A549 (cell line): ENCODE measurements at regions not wholly inside any gene's neighbourhood (a gene's known extent, or its start where the extent isn't known, plus 50 kb on each side); places are given as distances from the start of the nearest gene placed in this dataset.

ENCODE experiments used
- ATAC-seq, 2 experiments: fragments of 200-7000 bp in 1 of 2; fragments of >200 bp in 1 of 2; cut with Nextera tagmentation in 1 of 2; cut with Tn5 transposase in 1 of 2; 3 replicates each; pipeline versions ENCODE4 v1.8.0 to v1.9.1; 2018 to 2020; ENCODE audit warnings: mild to moderate bottlenecking in 1 of 2, moderate library complexity in 1 of 2
- CTCF ChIA-PET: fragments of 300-600 bp; sonication (Branson Sonifier 250); formaldehyde crosslinking; extraction: SDS; loops from one replicate; lab custom pipeline; 2021; ENCODE audit warnings: antibody characterized with exemption, inconsistent platforms; lab: Yijun Ruan, JAX
- POLR2A ChIA-PET: fragments of 350-600 bp; formaldehyde crosslinking; extraction: SDS; loops from one replicate; lab custom pipeline; 2021; ENCODE audit warnings: antibody characterized with exemption, inconsistent platforms; lab: Yijun Ruan, JAX
- DNase-seq, 2 experiments: peaks; one replicate each; pipeline versions ENCODE4 v3.0.0 to v3.0.0-alpha.2; 2011 to 2016; ENCODE audit warnings: low read depth in 1 of 2, low spot score in 1 of 2
- FAIRE-seq: peaks from 2 replicates; lab custom pipeline; 2011; peaks lifted over from hg19 to GRCh38; lab: Jason Lieb, UNC
- H3K27ac ChIP-seq, 2 experiments: fragments of >200 bp; sonication (Bioruptor Twin); formaldehyde crosslinking; 3 replicates each; pipeline ENCODE4 v1.5.1; 2016 to 2017
- H3K4me1 ChIP-seq: fragments of >200 bp; sonication (Bioruptor Twin); formaldehyde crosslinking; 3 replicates; pipeline ENCODE4 v1.6.1; 2016
- H3K4me2 ChIP-seq: fragments of >200 bp; sonication (Bioruptor Twin); formaldehyde crosslinking; 3 replicates; pipeline ENCODE4 v1.6.1; 2016
- H3K4me3 ChIP-seq: fragments of >200 bp; sonication (Bioruptor Twin); formaldehyde crosslinking; 3 replicates; pipeline ENCODE4 v1.5.1; 2016
- H3K9me3 ChIP-seq: fragments of >200 bp; sonication (Bioruptor Twin); formaldehyde crosslinking; 3 replicates; pipeline ENCODE4 v1.6.1; 2016
- ATOH8 ChIP-seq: fragments of 250-450 bp; sonication (Bioruptor Pico); IDR thresholded peaks from 2 replicates; pipeline ENCODE4 v1.5.0; 2020; ENCODE audit warnings: low read depth, mild to moderate bottlenecking, moderate library complexity
- BHLHE40 ChIP-seq: IDR thresholded peaks from 2 replicates; pipeline ENCODE4 v1.6.1; 2012; ENCODE audit warnings: low read depth, low read length, inconsistent platforms
- CBX2 ChIP-seq: fragments of 200-600 bp; sonication (generic); IDR thresholded peaks from 2 replicates; pipeline ENCODE4 v1.6.1; 2016; ENCODE audit warnings: low read depth, mild to moderate bottlenecking, borderline replicate concordance
- CBX8 ChIP-seq: fragments of 200-600 bp; sonication (generic); IDR thresholded peaks from 2 replicates; pipeline ENCODE4 v1.6.1; 2016
- CHD2 ChIP-seq: fragments of 150-350 bp; IDR thresholded peaks from 2 replicates; pipeline ENCODE4 v1.6.1; 2014; ENCODE audit warnings: low read length; ENCODE audit not compliant: partially characterized antibody
- E2F6 ChIP-seq: IDR thresholded peaks from 2 replicates; pipeline ENCODE4 v1.6.1; 2012; ENCODE audit warnings: low read depth, borderline replicate concordance
- EP300 ChIP-seq, 2 experiments: fragments of >200 bp; sonication (Bioruptor Twin); formaldehyde crosslinking; IDR thresholded peaks; 2 replicates in 1 of 2; 3 replicates in 1 of 2; pipeline ENCODE4 v1.6.1; 2016 to 2017
- ESRRA ChIP-seq: fragments of 150-350 bp; IDR thresholded peaks from 2 replicates; pipeline ENCODE4 v1.6.1; 2014; ENCODE audit warnings: mild to moderate bottlenecking, low read length, borderline replicate concordance
- FOSL2 ChIP-seq, 2 experiments: fragments of 450-650 bp in 1 of 2; fragments of >200 bp in 1 of 2; sonication (Bioruptor Twin) in 1 of 2; formaldehyde crosslinking; IDR thresholded peaks; 2 replicates each; pipeline versions ENCODE4 v1.5.0 to v1.6.1; 2016 to 2020; ENCODE audit warnings: mild to moderate bottlenecking in 1 of 2, moderate library complexity in 1 of 2
- HDAC2 ChIP-seq: fragments of 200-600 bp; sonication (generic); IDR thresholded peaks from 2 replicates; pipeline ENCODE4 v1.6.1; 2016
- HEYL ChIP-seq: fragments of 250-450 bp; sonication (Bioruptor Pico); IDR thresholded peaks from 2 replicates; pipeline ENCODE4 v1.8.0; 2021; ENCODE audit warnings: mild to moderate bottlenecking, moderate library complexity
- HOXA7 ChIP-seq: fragments of 250-450 bp; sonication (Bioruptor Pico); IDR thresholded peaks from 2 replicates; pipeline ENCODE4 v1.5.0; 2020; ENCODE audit warnings: mild to moderate bottlenecking, moderate library complexity
- HOXB13 ChIP-seq: fragments of 250-450 bp; sonication (Bioruptor Pico); IDR thresholded peaks from 2 replicates; pipeline ENCODE4 v1.5.0; 2020; ENCODE audit warnings: low read depth, mild to moderate bottlenecking, moderate library complexity
- HOXB5 ChIP-seq: fragments of 250-450 bp; sonication (Bioruptor Pico); IDR thresholded peaks from 2 replicates; pipeline ENCODE4 v1.5.0; 2020; ENCODE audit warnings: mild to moderate bottlenecking, moderate library complexity
- JUN ChIP-seq, 2 experiments: fragments of >200 bp; sonication (Bioruptor Twin); formaldehyde crosslinking; IDR thresholded peaks; 2 replicates in 1 of 2; 3 replicates in 1 of 2; pipeline ENCODE4 v1.6.1; 2016 to 2017
- JUNB ChIP-seq: fragments of >200 bp; sonication (Bioruptor Twin); formaldehyde crosslinking; IDR thresholded peaks from 2 replicates; pipeline ENCODE4 v1.6.1; 2016
- KDM5A ChIP-seq: fragments of 200-600 bp; sonication (generic); IDR thresholded peaks from 2 replicates; pipeline ENCODE4 v1.6.1; 2016; ENCODE audit warnings: antibody characterized with exemption, mild to moderate bottlenecking
- MAFK ChIP-seq: fragments of 450-650 bp; IDR thresholded peaks from 2 replicates; pipeline ENCODE4 v1.6.1; 2014; ENCODE audit not compliant: partially characterized antibody
- NPAS2 ChIP-seq: fragments of 250-450 bp; sonication (Bioruptor Pico); IDR thresholded peaks from 2 replicates; pipeline ENCODE4 v1.8.0; 2022; ENCODE audit warnings: mild to moderate bottlenecking, moderate library complexity, borderline replicate concordance
- NR3C1 ChIP-seq: fragments of >200 bp; sonication (Bioruptor Twin); formaldehyde crosslinking; IDR thresholded peaks from 3 replicates; pipeline ENCODE4 v1.6.1; 2017
- PHF8 ChIP-seq: fragments of 200-600 bp; sonication (generic); IDR thresholded peaks from 2 replicates; pipeline ENCODE4 v1.6.1; 2016; ENCODE audit warnings: low read depth, mild to moderate bottlenecking, antibody characterized with exemption, moderate library complexity, borderline replicate concordance
- POLR2AphosphoS2 ChIP-seq: conservative IDR thresholded peaks from 2 replicates; pipeline ENCODE4 v1.6.1; 2012; ENCODE audit warnings: low read length, improper control_type of control experiment, inconsistent platforms
- RAD21 ChIP-seq, 2 experiments: fragments of >200 bp in 1 of 2; sonication (Bioruptor Twin) in 1 of 2; formaldehyde crosslinking in 1 of 2; IDR thresholded peaks in 1 of 2; conservative IDR thresholded peaks in 1 of 2; 2 replicates in 1 of 2; 3 replicates in 1 of 2; pipeline ENCODE4 v1.6.1; 2012 to 2018; ENCODE audit warnings: inconsistent platforms in 1 of 2
- RARB ChIP-seq: fragments of 250-450 bp; sonication (Bioruptor Pico); IDR thresholded peaks from 2 replicates; pipeline ENCODE4 v1.8.0; 2021; ENCODE audit warnings: mild to moderate bottlenecking, moderate library complexity
- RNF2 ChIP-seq: fragments of 200-600 bp; sonication (generic); IDR thresholded peaks from 2 replicates; pipeline ENCODE4 v1.6.1; 2016; ENCODE audit warnings: low read depth, mild to moderate bottlenecking, antibody characterized with exemption, moderate library complexity, borderline replicate concordance
- SMC3 ChIP-seq: fragments of >200 bp; sonication (Bioruptor Twin); formaldehyde crosslinking; IDR thresholded peaks from 3 replicates; pipeline ENCODE4 v1.6.1; 2018; ENCODE audit warnings: inconsistent platforms
- SREBF2 ChIP-seq: fragments of 450-650 bp; IDR thresholded peaks from 2 replicates; pipeline ENCODE4 v1.6.1; 2014; ENCODE audit warnings: mild to moderate bottlenecking, moderate library complexity
- TP53 ChIP-seq: fragments of 250-450 bp; sonication (Bioruptor Pico); IDR thresholded peaks from 2 replicates; pipeline ENCODE4 v1.5.0; 2021; ENCODE audit warnings: mild to moderate bottlenecking, moderate library complexity
- ZC3H11A ChIP-seq: fragments of 450-650 bp; IDR thresholded peaks from 2 replicates; pipeline ENCODE4 v1.6.1; 2014; ENCODE audit warnings: antibody characterized with exemption, mild to moderate bottlenecking
- ZFP36 ChIP-seq: fragments of 450-650 bp; IDR thresholded peaks from 2 replicates; pipeline ENCODE4 v1.6.1; 2014; ENCODE audit warnings: borderline replicate concordance; ENCODE audit not compliant: partially characterized antibody
- ZNF302 ChIP-seq: fragments of 250-450 bp; sonication (Bioruptor Pico); IDR thresholded peaks from 2 replicates; pipeline ENCODE4 v1.9.0; 2021; ENCODE audit warnings: inconsistent platforms, mild to moderate bottlenecking, moderate library complexity
- WGBS: methylation state at CpG from one replicate; pipeline ENCODE4 v1.1.6; 2017; ENCODE audit errors: missing lambda C conversion rate; 5-methylcytosine and 5-hydroxymethylcytosine counted together
- TF ChIP-seq, protein P1 (sequence below): fragments of 250-450 bp; sonication (Bioruptor Pico); IDR thresholded peaks from 2 replicates; pipeline ENCODE4 v1.5.0; 2021; ENCODE audit warnings: mild to moderate bottlenecking, moderate library complexity, borderline replicate concordance
- TF ChIP-seq, protein P2 (sequence below): fragments of 150-350 bp; IDR thresholded peaks from 2 replicates; pipeline ENCODE4 v1.6.1; 2014; ENCODE audit warnings: low read depth, mild to moderate bottlenecking, low read length

DNA sequence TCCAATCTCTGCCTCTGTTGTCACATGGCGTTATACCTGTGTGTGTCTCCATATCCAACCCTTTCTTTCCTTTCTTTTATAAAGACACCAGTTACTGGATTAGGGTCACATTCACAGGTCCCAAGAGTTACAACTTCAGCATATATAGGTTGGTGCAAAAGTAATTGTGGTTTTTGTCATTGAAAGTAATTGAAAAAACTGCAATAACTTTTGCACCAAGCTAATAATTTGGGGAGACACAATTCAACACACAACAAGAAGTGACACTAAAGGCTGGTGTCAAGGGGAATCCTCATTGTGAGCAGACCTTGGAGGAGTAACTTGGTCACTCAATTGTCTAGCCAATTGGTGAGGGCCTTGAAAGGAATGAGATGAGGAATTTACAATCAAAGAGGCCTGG lies 1366.1 kb downstream of the PCDH9 start:
- FAIRE-seq = no peak
- no peak overlapping the region for H3K4me2 ChIP-seq
- ChIA-PET CTCF (no interaction called here), POLR2A (no interaction called here)
- no peaks in the 10 kb centered on the region for H3K4me1 ChIP-seq
- 90% methylated on average over 1 of the region's 1 CpG for WGBS
- H3K27ac ChIP-seq = no peak overlapping the region
- H3K9me3 ChIP-seq = no peaks in the 10 kb centered on the region
- no peak for DNase-seq
- no peak for ATAC-seq
- no peak overlapping the region for H3K4me3 ChIP-seq
- TF ChIP-seq NR3C1 (no peak), KDM5A (no peak), ATOH8 (no peak), POLR2AphosphoS2 (no peak), SREBF2 (no peak), SMC3 (no peak), HOXB13 (CRISPR knock-in tag) (no peak), NPAS2 (CRISPR knock-in tag) (no peak), MAFK (no peak), FOSL2 (IDR thresholded peaks at IDR 0.05) (no peak), FOSL2 (CRISPR knock-in tag; IDR thresholded peaks at IDR 0.05) (no peak), HEYL (CRISPR knock-in tag) (no peak), CBX2 (no peak), TP53 (CRISPR knock-in tag) (no peak), HDAC2 (no peak), CBX8 (no peak), ZNF302 (no peak), JUNB (no peak), ZFP36 (no peak), BHLHE40 (no peak)

GRCh38 chr13:65860306-65860705 lies 1369.8 kb downstream of the PCDH9 start:
- no peak overlapping the region for H3K27ac ChIP-seq
- no peak overlapping the region for H3K4me2 ChIP-seq
- H3K9me3 ChIP-seq = no peaks in the 10 kb centered on the region
- ATAC-seq (no peak), DNase-seq (no peak), FAIRE-seq (no peak)
- TF ChIP-seq HOXB13 (CRISPR knock-in tag) (no peak), ZC3H11A (no peak), E2F6 (no peak), KDM5A (no peak), PHF8 (no peak)
- H3K4me3 ChIP-seq = no peak overlapping the region
- no peaks in the 10 kb centered on the region for H3K4me1 ChIP-seq
- 26% methylated on average over 2 of the region's 2 CpGs for WGBS
- ChIA-PET CTCF (no interaction called here), POLR2A (no interaction called here)

DNA sequence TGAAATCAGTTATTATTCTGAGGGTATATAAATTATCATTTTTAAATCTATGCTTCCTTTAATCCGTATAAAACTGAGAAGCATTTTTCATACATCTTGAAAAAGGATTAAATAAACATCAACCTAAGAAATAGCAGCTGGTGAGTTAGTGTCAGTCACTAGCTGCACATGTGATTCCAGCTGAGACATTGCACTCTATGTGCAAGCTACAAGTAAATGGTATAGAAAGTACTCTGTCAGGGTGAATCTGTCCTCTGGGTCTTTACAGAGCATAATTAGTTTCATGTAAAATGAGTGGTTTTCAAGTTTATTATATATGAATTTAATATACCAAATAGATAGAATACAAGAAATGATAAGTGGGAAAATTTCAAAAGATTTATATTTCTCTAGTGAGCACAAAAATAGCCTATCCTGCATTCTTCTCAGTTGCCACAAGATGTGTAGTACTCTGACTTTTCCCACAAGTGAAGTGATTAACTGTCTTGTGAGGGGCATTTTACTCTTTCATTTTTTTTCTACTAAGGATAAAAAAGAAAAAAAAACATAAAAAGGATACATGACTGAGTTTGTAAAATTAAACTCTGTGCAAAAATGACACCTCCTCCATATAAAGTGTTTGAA lies 1372.1 kb downstream of the PCDH9 start:
- H3K9me3 ChIP-seq = no peaks in the 10 kb centered on the region
- H3K27ac ChIP-seq = no peak overlapping the region
- WGBS = 26% methylated on average over 1 of the region's 1 CpG
- H3K4me3 ChIP-seq = no peak overlapping the region
- POLR2A ChIA-PET = no interaction called here
- no peak overlapping the region for H3K4me2 ChIP-seq
- DNase-seq = no peak
- H3K4me1 ChIP-seq = no peaks in the 10 kb centered on the region
- FAIRE-seq = no peak
- TF ChIP-seq EP300 (IDR thresholded peaks at IDR 0.05) (no peak), RAD21 (conservative IDR thresholded peaks at IDR 0.05 in 1 of 2, IDR thresholded peaks at IDR 0.05 in 1 of 2) (no peak), RNF2 (no peak), RARB (CRISPR knock-in tag) (no peak), ZFP36 (no peak), HOXA7 (CRISPR knock-in tag) (no peak), CHD2 (no peak), SREBF2 (no peak), BHLHE40 (no peak), ZC3H11A (no peak), ESRRA (no peak), FOSL2 (IDR thresholded peaks at IDR 0.05) (no peak), FOSL2 (CRISPR knock-in tag; IDR thresholded peaks at IDR 0.05) (no peak), JUN (IDR thresholded peaks at IDR 0.05) (no peak), SMC3 (no peak), ZNF302 (no peak), HOXB5 (CRISPR knock-in tag) (no peak)
- TF ChIP-seq, protein P1, sequence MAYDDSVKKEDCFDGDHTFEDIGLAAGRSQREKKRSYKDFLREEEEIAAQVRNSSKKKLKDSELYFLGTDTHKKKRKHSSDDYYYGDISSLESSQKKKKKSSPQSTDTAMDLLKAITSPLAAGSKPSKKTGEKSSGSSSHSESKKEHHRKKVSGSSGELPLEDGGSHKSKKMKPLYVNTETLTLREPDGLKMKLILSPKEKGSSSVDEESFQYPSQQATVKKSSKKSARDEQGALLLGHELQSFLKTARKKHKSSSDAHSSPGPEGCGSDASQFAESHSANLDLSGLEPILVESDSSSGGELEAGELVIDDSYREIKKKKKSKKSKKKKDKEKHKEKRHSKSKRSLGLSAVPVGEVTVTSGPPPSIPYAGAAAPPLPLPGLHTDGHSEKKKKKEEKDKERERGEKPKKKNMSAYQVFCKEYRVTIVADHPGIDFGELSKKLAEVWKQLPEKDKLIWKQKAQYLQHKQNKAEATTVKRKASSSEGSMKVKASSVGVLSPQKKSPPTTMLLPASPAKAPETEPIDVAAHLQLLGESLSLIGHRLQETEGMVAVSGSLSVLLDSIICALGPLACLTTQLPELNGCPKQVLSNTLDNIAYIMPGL (CRISPR knock-in tag) = no peak
- TF ChIP-seq, protein P2, sequence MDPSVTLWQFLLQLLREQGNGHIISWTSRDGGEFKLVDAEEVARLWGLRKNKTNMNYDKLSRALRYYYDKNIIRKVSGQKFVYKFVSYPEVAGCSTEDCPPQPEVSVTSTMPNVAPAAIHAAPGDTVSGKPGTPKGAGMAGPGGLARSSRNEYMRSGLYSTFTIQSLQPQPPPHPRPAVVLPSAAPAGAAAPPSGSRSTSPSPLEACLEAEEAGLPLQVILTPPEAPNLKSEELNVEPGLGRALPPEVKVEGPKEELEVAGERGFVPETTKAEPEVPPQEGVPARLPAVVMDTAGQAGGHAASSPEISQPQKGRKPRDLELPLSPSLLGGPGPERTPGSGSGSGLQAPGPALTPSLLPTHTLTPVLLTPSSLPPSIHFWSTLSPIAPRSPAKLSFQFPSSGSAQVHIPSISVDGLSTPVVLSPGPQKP = no peak
- ATAC-seq = no peak
- CTCF ChIA-PET = no interaction called here
